22Rv1 (cell line): ENCODE measurements at regions not wholly inside any gene's neighbourhood (a gene's known extent, or its start where the extent isn't known, plus 50 kb on each side); places are given as distances from the start of the nearest gene placed in this dataset.

Experiments
- ZFX ChIP-seq: fragments of 450-650 bp; IDR thresholded peaks from 2 replicates; pipeline ENCODE4 v1.6.1; 2017; ENCODE audit warnings: antibody characterized with exemption, borderline replicate concordance
- TF ChIP-seq, protein P1 (sequence below): fragments of 450-650 bp; IDR thresholded peaks from 2 replicates; pipeline ENCODE4 v1.5.1; 2017; ENCODE audit warnings: mild to moderate bottlenecking

DNA sequence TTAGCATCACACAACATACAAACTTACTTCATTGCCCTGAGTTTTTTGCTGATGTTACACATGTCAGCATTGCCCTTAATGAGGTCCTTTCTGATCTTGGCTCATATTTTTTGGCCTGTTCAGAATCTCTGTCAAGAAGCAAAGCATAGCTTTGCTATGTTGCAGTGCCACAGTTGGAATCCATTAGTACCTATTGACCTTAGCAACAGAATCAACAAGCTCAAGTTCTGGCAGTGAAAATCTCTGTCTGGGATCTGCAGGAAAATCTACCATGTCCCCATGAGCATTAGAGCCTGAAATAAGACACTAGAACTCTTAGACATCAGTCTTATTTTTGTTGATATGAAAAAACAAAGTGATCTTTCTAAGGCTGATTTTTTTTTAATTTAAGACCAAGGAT lies 105.6 kb upstream of the FHL2 start:
- TF ChIP-seq, protein P1, sequence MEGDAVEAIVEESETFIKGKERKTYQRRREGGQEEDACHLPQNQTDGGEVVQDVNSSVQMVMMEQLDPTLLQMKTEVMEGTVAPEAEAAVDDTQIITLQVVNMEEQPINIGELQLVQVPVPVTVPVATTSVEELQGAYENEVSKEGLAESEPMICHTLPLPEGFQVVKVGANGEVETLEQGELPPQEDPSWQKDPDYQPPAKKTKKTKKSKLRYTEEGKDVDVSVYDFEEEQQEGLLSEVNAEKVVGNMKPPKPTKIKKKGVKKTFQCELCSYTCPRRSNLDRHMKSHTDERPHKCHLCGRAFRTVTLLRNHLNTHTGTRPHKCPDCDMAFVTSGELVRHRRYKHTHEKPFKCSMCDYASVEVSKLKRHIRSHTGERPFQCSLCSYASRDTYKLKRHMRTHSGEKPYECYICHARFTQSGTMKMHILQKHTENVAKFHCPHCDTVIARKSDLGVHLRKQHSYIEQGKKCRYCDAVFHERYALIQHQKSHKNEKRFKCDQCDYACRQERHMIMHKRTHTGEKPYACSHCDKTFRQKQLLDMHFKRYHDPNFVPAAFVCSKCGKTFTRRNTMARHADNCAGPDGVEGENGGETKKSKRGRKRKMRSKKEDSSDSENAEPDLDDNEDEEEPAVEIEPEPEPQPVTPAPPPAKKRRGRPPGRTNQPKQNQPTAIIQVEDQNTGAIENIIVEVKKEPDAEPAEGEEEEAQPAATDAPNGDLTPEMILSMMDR, result no peak
- TF ChIP-seq ZFX, result no peak
